Activated CD8-positive, alpha-beta T cell treated with anti-CD3 and anti-CD28 coated beads for 36 hours (primary cell): ENCODE measurements at regions not wholly inside any gene's neighbourhood (a gene's known extent, or its start where the extent isn't known, plus 50 kb on each side); places are given as distances from the start of the nearest gene placed in this dataset.
"Not testable (repeated sequence)": the region's sequence is repeated elsewhere in the genome, so short reads cannot be mapped to it uniquely, and the experiment has no call there.

ENCODE experiments used
- ATAC-seq: fragments of 200-7000 bp; cut with Tn5 transposase; one replicate; pipeline ENCODE4 v1.10.0; 2021; ENCODE audit warnings: mild to moderate bottlenecking, moderate library complexity
- CTCF ChIA-PET: fragments of 350-600 bp; sonication (Branson Sonifier 250); formaldehyde crosslinking; loops from one replicate; lab custom pipeline; 2021; ENCODE audit warnings: antibody characterized with exemption; lab: Charles Lee
- POLR2A ChIA-PET: fragments of 350-600 bp; sonication (Branson Sonifier 250); formaldehyde crosslinking; loops from one replicate; lab custom pipeline; 2021; ENCODE audit warnings: antibody characterized with exemption; lab: Charles Lee
- DNase-seq: peaks from one replicate; pipeline ENCODE4 v3.0.0-alpha.2; 2020
- H3K27ac Mint-ChIP-seq: one replicate; pipeline ENCODE4 v1.8.0; 2021; ENCODE audit warnings: mild to moderate bottlenecking, mixed read lengths
- H3K27me3 Mint-ChIP-seq: one replicate; pipeline ENCODE4 v1.8.0; 2021; ENCODE audit warnings: mixed read lengths
- H3K36me3 Mint-ChIP-seq: one replicate; pipeline ENCODE4 v1.8.0; 2021; ENCODE audit warnings: low read depth, mixed read lengths
- H3K4me1 Mint-ChIP-seq: one replicate; pipeline ENCODE4 v1.8.0; 2021; ENCODE audit warnings: low read depth, mixed read lengths
- H3K4me3 Mint-ChIP-seq: one replicate; pipeline ENCODE4 v1.8.0; 2021; ENCODE audit warnings: mild to moderate bottlenecking, moderate library complexity, mixed read lengths
- H3K9me3 Mint-ChIP-seq: one replicate; pipeline ENCODE4 v1.8.0; 2021; ENCODE audit warnings: mixed read lengths
- CTCF ChIP-seq: fragments of 200-600 bp; IDR thresholded peaks from one replicate; pipeline ENCODE4 v1.8.0; 2022; ENCODE audit warnings: antibody characterized with exemption, mild to moderate bottlenecking
- intact Hi-C: fragments of 100-400 bp; cut with micrococcal nuclease; formaldehyde crosslinking; loops from one replicate; pipeline ENCODE4 v1.10.0; 2022

GRCh38 chr16:76681296-76681695 lies 404.1 kb downstream of the CNTNAP4 start:
- no peak overlapping the region for H3K4me3 Mint-ChIP-seq
- no peaks in the 10 kb centered on the region for H3K27me3 Mint-ChIP-seq
- no peak for TF ChIP-seq CTCF
- ChIA-PET CTCF (no interaction called here), POLR2A (no interaction called here)
- H3K27ac Mint-ChIP-seq = no peak overlapping the region
- no peak for DNase-seq
- peaks cover under 1% of the 10 kb centered on the region for H3K9me3 Mint-ChIP-seq
- no peak for ATAC-seq
- H3K36me3 Mint-ChIP-seq = no peaks in the 10 kb centered on the region
- H3K4me1 Mint-ChIP-seq = no peaks in the 10 kb centered on the region
- intact Hi-C loops = no loop called here

GRCh38 chr16:76683051-76683450 lies 405.9 kb downstream of the CNTNAP4 start:
- H3K4me3 Mint-ChIP-seq = no peak overlapping the region
- ChIA-PET POLR2A (no interaction called here), CTCF (no interaction called here)
- H3K9me3 Mint-ChIP-seq = no peaks in the 10 kb centered on the region
- DNase-seq = no peak
- ATAC-seq = no peak
- H3K27me3 Mint-ChIP-seq = no peaks in the 10 kb centered on the region
- H3K36me3 Mint-ChIP-seq = no peaks in the 10 kb centered on the region
- no peaks in the 10 kb centered on the region for H3K4me1 Mint-ChIP-seq
- intact Hi-C loops = no loop called here
- H3K27ac Mint-ChIP-seq = no peak overlapping the region
- no peak for TF ChIP-seq CTCF

GRCh38 chr16:76696876-76697275 lies 419.7 kb downstream of the CNTNAP4 start:
- Mint-ChIP-seq H3K4me3 (no peak overlapping the region), H3K36me3 (no peaks in the 10 kb centered on the region), H3K4me1 (no peaks in the 10 kb centered on the region), H3K27me3 (no peaks in the 10 kb centered on the region), H3K27ac (no peak overlapping the region), H3K9me3 (peaks cover 7% of the 10 kb centered on the region)
- ATAC-seq (no peak), DNase-seq (no peak)
- POLR2A ChIA-PET = no interaction called here
- no peak for TF ChIP-seq CTCF
- CTCF ChIA-PET = no interaction called here
- intact Hi-C loops = no loop called here

DNA sequence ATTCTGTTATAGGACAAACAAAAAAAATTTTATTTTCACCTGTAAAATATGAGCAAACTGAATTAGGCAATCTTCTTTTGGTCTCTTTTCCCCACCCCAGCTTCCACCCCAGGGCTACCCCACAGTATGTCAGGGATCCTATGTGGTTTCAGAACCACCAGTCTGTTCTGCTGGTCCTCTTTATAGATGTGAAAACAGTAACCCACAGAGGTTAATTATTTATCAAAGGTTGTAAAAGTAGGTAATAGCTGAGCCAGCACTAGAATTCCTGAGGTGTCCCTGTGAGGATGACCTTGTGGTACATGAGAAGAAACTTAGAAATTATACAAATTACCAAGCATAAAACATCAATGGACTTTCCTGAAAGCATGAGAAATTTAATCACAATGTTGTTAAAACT lies 428.7 kb downstream of the CNTNAP4 start:
- Mint-ChIP-seq H3K27me3 (no peaks in the 10 kb centered on the region), H3K27ac (no peak overlapping the region), H3K9me3 (no peaks in the 10 kb centered on the region), H3K4me1 (no peaks in the 10 kb centered on the region), H3K4me3 (no peak overlapping the region), H3K36me3 (no peaks in the 10 kb centered on the region)
- no peak for ATAC-seq
- DNase-seq = no peak
- intact Hi-C loops = no loop called here
- ChIA-PET CTCF (no interaction called here), POLR2A (no interaction called here)
- TF ChIP-seq CTCF = no peak

- ATAC-seq (no peak), DNase-seq (no peak)
- intact Hi-C loops = no loop called here
- H3K27ac Mint-ChIP-seq = no peak overlapping the region
- peaks cover 8% of the 10 kb centered on the region for H3K9me3 Mint-ChIP-seq
- H3K36me3 Mint-ChIP-seq = no peaks in the 10 kb centered on the region
- POLR2A ChIA-PET = no interaction called here
- TF ChIP-seq CTCF = no peak
- H3K4me1 Mint-ChIP-seq = no peaks in the 10 kb centered on the region
- CTCF ChIA-PET = no interaction called here
- no peaks in the 10 kb centered on the region for H3K27me3 Mint-ChIP-seq
- H3K4me3 Mint-ChIP-seq = no peak overlapping the region
Observed at GRCh38 chr16:76713191-76713590, 436.0 kb downstream of the CNTNAP4 start.

DNA sequence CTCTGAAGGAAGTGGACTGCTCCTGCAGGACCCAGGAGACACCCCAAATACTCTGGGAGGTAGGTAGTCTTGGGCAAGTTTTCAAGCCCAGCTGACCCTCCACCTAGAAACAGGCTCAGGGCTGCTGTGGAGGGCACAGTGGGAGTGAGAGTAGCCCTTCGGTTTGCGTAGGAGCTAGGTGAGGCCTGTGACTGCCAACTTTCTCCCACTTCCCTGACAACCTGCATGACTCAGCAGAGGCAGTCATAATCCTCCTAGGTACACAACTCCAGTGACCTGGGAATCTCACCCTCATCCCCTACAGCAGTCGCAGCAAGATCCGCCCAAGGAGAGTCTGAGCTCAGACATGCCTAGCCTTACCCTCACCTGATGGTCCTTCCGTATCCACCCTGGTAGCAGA lies 439.1 kb downstream of the CNTNAP4 start:
- H3K36me3 Mint-ChIP-seq, CTCF ChIA-PET, H3K27me3 Mint-ChIP-seq, H3K4me1 Mint-ChIP-seq, H3K9me3 Mint-ChIP-seq, intact Hi-C loops, ATAC-seq, H3K27ac Mint-ChIP-seq, DNase-seq, H3K4me3 Mint-ChIP-seq: not testable (repeated sequence)
- POLR2A ChIA-PET = interaction anchor here (0.9 kb wide), 1 partner anchor 13 kb away, joined by 3 read pairs; no protein-coding TSS in a partner anchor
